ENCODE measurements at regions not wholly inside any gene's neighbourhood (a gene's known extent, or its start where the extent isn't known, plus 50 kb on each side); places are given as distances from the start of the nearest gene placed in this dataset.

GRCh38 chr14:45377166-45377565 is 124.2 kb upstream of the MIS18BP1 start:
- Histone ChIP-seq H3K27me3 (ENCODE audit: insufficient read depth, poor library complexity, severe bottlenecking) (no peaks in the 10 kb centered on the region), H3K4me3 (replicated peaks; ENCODE audit: insufficient read depth, low read length) (no peak overlapping the region), H3K27ac (replicated peaks) (no peak overlapping the region)
- no peak for DNase-seq (ENCODE audit: low read depth in 1 of 2, low spot score in 1 of 2)
- TF ChIP-seq POLR2AphosphoS5 (IDR thresholded peaks at IDR 0.05; ENCODE audit: low read depth) (no peak), SPI1 (IDR thresholded peaks at IDR 0.05; ENCODE audit: borderline replicate concordance, low read depth) (no peak), REST (IDR thresholded peaks at IDR 0.05; ENCODE audit: insufficient replicate concordance, low read depth) (no peak), CTCF (IDR thresholded peaks at IDR 0.05; ENCODE audit: insufficient read depth, low read length) (no peak), GABPA (IDR thresholded peaks at IDR 0.05; ENCODE audit: low read depth) (no peak)

- no peak overlapping the region for H3K4me3 ChIP-seq (replicated peaks; ENCODE audit: insufficient read depth, low read length)
- TF ChIP-seq POLR2AphosphoS5 (IDR thresholded peaks at IDR 0.05; ENCODE audit: low read depth) (no peak), GABPA (IDR thresholded peaks at IDR 0.05; ENCODE audit: low read depth) (no peak), SPI1 (IDR thresholded peaks at IDR 0.05; ENCODE audit: borderline replicate concordance, low read depth) (no peak), REST (IDR thresholded peaks at IDR 0.05; ENCODE audit: insufficient replicate concordance, low read depth) (no peak), CTCF (IDR thresholded peaks at IDR 0.05; ENCODE audit: insufficient read depth, low read length) (no peak)
- H3K27ac ChIP-seq (replicated peaks), result no peak overlapping the region
- no peaks in the 10 kb centered on the region for H3K27me3 ChIP-seq (ENCODE audit: insufficient read depth, poor library complexity, severe bottlenecking)
- DNase-seq (ENCODE audit: low read depth in 1 of 2, low spot score in 1 of 2), result no peak
Observed at GRCh38 chr14:45373877-45374276, 120.9 kb upstream of the MIS18BP1 start.

- DNase-seq (ENCODE audit: low read depth in 1 of 2, low spot score in 1 of 2), result no peak
- TF ChIP-seq POLR2AphosphoS5 (IDR thresholded peaks at IDR 0.05; ENCODE audit: low read depth), result no peak
- TF ChIP-seq CTCF (IDR thresholded peaks at IDR 0.05; ENCODE audit: insufficient read depth, low read length), result no peak
- TF ChIP-seq SPI1 (IDR thresholded peaks at IDR 0.05; ENCODE audit: borderline replicate concordance, low read depth), result no peak
- no peak for TF ChIP-seq REST (IDR thresholded peaks at IDR 0.05; ENCODE audit: insufficient replicate concordance, low read depth)
- Histone ChIP-seq H3K27ac (replicated peaks) (no peak overlapping the region), H3K4me3 (replicated peaks; ENCODE audit: insufficient read depth, low read length) (no peak overlapping the region), H3K27me3 (ENCODE audit: insufficient read depth, poor library complexity, severe bottlenecking) (no peaks in the 10 kb centered on the region)
Observed at GRCh38 chr14:45364565-45365156, 111.7 kb upstream of the MIS18BP1 start.

Data from HL-60 (cell line).